ENCODE measurements at regions not wholly inside any gene's neighbourhood (a gene's known extent, or its start where the extent isn't known, plus 50 kb on each side); places are given as distances from the start of the nearest gene placed in this dataset.

DNA sequence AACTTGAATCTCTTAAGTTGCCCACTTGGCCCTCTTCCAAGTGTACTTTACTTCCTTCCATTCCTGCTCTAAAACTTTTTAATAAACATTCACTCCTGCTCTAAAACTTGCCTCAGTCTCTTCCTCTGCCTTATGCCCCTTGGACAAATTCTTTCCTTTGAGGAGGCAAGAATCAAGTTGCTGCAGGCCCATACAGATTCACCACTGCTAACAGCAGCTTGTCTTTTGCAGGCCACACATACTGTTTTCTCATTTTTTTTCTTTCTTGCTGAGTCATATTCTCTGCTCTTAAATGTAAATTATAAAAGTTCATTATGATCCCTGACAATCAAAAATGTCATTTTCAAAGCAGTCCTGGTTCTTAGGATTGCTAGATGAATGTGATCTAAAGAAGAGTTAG lies 1820.8 kb upstream of the FLRT2 start (continued):
- TF ChIP-seq ETV6 (CRISPR knock-in tag; IDR thresholded peaks at IDR 0.05): no peak
- TF ChIP-seq SMAD4 (CRISPR knock-in tag; IDR thresholded peaks at IDR 0.05): no peak
- no peak for TF ChIP-seq ZNF263 (CRISPR knock-in tag; IDR thresholded peaks at IDR 0.05; ENCODE audit: low read depth)

DNA sequence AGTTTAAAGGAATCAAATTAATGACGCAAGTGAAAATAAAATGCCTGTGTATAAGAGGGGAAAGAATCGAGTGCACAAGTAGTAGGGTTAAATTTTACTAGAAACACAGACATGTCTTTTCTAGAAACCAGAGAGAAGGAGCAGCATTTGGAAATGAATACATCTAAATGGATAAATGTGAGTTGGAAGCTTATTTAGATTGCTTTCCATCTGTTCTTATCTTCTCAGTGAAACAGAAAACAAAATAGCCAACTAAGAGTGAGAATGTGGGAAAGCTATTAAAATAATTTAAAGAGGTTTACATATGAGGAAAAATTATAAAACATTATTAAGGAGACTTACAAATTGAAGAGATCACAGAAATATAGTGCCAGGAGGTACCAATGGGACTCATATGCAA lies 1818.9 kb upstream of the FLRT2 start:
- CTCF ChIA-PET: no interaction called here
- peaks cover 6% of the 10 kb centered on the region for H3K36me3 Mint-ChIP-seq
- TF ChIP-seq RELA (CRISPR knock-in tag; IDR thresholded peaks at IDR 0.05; ENCODE audit: borderline replicate concordance) (no peak), ZNF416 (CRISPR knock-in tag; IDR thresholded peaks at IDR 0.05) (no peak), IRF2 (CRISPR knock-in tag; IDR thresholded peaks at IDR 0.05; ENCODE audit: borderline replicate concordance, low read depth) (no peak), ESRRA (CRISPR knock-in tag; IDR thresholded peaks at IDR 0.05; ENCODE audit: borderline replicate concordance) (no peak), ZNF671 (CRISPR knock-in tag; IDR thresholded peaks at IDR 0.05) (no peak), EMX1 (CRISPR knock-in tag; IDR thresholded peaks at IDR 0.05) (no peak), TEAD4 (CRISPR knock-in tag; IDR thresholded peaks at IDR 0.05) (no peak), GRHL2 (CRISPR knock-in tag; IDR thresholded peaks at IDR 0.05; ENCODE audit: insufficient replicate concordance, severe bottlenecking) (no peak), TEAD1 (CRISPR knock-in tag; IDR thresholded peaks at IDR 0.05) (no peak), MYBL2 (CRISPR knock-in tag; IDR thresholded peaks at IDR 0.05) (no peak)
- TF ChIP-seq, protein P1, sequence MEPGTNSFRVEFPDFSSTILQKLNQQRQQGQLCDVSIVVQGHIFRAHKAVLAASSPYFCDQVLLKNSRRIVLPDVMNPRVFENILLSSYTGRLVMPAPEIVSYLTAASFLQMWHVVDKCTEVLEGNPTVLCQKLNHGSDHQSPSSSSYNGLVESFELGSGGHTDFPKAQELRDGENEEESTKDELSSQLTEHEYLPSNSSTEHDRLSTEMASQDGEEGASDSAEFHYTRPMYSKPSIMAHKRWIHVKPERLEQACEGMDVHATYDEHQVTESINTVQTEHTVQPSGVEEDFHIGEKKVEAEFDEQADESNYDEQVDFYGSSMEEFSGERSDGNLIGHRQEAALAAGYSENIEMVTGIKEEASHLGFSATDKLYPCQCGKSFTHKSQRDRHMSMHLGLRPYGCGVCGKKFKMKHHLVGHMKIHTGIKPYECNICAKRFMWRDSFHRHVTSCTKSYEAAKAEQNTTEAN (CRISPR knock-in tag; IDR thresholded peaks at IDR 0.05): no peak
- DNase-seq (ENCODE audit: low spot score): no peak
- H3K4me3 Mint-ChIP-seq: no peak overlapping the region
- H3K27ac Mint-ChIP-seq: no peak overlapping the region
- H3K4me1 Mint-ChIP-seq: peaks cover 17% of the 10 kb centered on the region
- POLR2A ChIA-PET: no interaction called here
- no peaks in the 10 kb centered on the region for H3K27me3 Mint-ChIP-seq (ENCODE audit: low read depth)
- peaks cover 10% of the 10 kb centered on the region for H3K9me3 Mint-ChIP-seq
- ATAC-seq: no peak

DNA sequence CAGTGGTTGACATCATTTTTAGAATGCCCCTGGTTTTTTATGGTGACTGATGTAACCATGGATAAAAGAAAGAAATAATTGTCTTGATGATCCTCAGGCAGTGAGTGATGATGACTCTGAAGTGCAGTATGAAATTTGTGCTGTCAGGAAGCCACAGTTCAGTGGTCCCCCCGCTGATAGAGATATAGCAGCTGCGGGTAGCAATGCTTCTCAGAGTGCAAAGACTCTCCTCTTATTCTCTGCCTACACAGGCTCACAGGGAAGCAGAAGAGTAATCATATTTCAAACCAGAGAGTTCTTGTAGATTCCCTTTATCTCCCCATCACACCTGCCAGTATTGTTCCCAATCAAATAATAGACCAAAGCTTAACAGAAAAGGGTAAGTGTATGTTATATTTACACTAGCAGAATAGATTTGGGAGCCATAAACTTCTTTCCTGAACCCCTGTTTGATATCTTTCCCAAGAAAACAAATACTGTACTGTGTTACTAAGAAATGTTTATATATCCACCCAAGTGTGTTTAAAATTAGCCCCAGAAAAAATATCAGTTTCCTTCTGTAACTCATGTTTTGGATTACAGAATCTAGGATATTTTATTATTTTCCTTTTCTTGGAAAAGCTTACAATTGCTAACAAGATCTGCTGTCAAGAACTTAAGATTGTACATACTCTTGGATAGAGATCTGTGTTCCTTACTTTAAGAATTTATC lies 1817.4 kb upstream of the FLRT2 start:
- Mint-ChIP-seq H3K4me1 (peaks cover 3% of the 10 kb centered on the region), H3K27me3 (ENCODE audit: low read depth) (no peaks in the 10 kb centered on the region), H3K27ac (no peak overlapping the region), H3K9me3 (peaks cover 10% of the 10 kb centered on the region), H3K36me3 (peaks cover 6% of the 10 kb centered on the region), H3K4me3 (no peak overlapping the region)
- POLR2A ChIA-PET: no interaction called here
- ATAC-seq (no peak), DNase-seq (ENCODE audit: low spot score) (no peak)
- CTCF ChIA-PET: no interaction called here
- TF ChIP-seq MYBL2 (CRISPR knock-in tag; IDR thresholded peaks at IDR 0.05) (no peak), HMGA2 (CRISPR knock-in tag; IDR thresholded peaks at IDR 0.05) (no peak), ZNF317 (CRISPR knock-in tag; IDR thresholded peaks at IDR 0.05; ENCODE audit: borderline replicate concordance, low read depth) (no peak), CREM (CRISPR knock-in tag; IDR thresholded peaks at IDR 0.05) (no peak), ZNF396 (CRISPR knock-in tag; IDR thresholded peaks at IDR 0.05; ENCODE audit: borderline replicate concordance) (no peak), FOXJ3 (CRISPR knock-in tag; IDR thresholded peaks at IDR 0.05; ENCODE audit: borderline replicate concordance) (no peak), PRRX2 (CRISPR knock-in tag; IDR thresholded peaks at IDR 0.05) (no peak), CREB1 (CRISPR knock-in tag; IDR thresholded peaks at IDR 0.05) (no peak), NR1H2 (CRISPR knock-in tag; IDR thresholded peaks at IDR 0.05) (no peak), GTF2I (CRISPR knock-in tag; conservative IDR thresholded peaks at IDR 0.05) (no peak)
- TF ChIP-seq, protein P2, sequence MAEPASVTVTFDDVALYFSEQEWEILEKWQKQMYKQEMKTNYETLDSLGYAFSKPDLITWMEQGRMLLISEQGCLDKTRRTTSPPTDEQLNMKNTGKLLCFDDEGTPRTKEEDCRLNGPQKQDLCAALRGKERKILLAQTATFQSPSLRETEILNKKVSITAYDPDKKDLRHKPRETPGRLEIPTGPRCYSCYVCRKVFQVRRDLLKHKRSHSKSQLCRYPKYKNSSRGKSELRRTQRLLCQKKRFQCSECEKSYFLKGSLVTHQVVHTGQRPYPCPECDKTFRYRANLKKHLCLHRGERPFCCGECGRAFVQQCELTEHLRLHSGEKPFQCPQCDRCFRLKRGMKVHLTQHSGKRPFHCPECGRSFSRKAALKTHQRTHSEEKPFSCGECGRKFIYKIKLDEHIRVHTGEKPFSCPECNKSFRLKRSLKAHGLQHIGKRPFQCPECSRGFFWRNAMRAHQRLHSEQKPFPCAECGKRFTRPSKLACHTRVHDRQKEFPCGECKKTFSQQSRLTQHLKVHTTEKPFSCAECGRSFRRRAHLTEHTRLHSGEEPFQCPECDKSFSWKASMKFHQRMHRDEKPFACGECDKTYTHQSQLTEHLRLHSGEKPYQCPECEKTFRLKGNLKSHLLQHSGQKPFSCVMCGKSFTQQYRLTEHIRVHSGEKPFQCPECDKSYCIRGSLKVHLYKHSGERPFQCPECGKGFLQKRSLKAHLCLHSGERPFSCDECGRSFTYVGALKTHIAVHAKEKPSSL (CRISPR knock-in tag; conservative IDR thresholded peaks at IDR 0.05): no peak
- TF ChIP-seq, protein P3, sequence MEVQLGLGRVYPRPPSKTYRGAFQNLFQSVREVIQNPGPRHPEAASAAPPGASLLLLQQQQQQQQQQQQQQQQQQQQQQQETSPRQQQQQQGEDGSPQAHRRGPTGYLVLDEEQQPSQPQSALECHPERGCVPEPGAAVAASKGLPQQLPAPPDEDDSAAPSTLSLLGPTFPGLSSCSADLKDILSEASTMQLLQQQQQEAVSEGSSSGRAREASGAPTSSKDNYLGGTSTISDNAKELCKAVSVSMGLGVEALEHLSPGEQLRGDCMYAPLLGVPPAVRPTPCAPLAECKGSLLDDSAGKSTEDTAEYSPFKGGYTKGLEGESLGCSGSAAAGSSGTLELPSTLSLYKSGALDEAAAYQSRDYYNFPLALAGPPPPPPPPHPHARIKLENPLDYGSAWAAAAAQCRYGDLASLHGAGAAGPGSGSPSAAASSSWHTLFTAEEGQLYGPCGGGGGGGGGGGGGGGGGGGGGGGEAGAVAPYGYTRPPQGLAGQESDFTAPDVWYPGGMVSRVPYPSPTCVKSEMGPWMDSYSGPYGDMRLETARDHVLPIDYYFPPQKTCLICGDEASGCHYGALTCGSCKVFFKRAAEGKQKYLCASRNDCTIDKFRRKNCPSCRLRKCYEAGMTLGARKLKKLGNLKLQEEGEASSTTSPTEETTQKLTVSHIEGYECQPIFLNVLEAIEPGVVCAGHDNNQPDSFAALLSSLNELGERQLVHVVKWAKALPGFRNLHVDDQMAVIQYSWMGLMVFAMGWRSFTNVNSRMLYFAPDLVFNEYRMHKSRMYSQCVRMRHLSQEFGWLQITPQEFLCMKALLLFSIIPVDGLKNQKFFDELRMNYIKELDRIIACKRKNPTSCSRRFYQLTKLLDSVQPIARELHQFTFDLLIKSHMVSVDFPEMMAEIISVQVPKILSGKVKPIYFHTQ (CRISPR knock-in tag; IDR thresholded peaks at IDR 0.05): no peak
- TF ChIP-seq, protein P4, sequence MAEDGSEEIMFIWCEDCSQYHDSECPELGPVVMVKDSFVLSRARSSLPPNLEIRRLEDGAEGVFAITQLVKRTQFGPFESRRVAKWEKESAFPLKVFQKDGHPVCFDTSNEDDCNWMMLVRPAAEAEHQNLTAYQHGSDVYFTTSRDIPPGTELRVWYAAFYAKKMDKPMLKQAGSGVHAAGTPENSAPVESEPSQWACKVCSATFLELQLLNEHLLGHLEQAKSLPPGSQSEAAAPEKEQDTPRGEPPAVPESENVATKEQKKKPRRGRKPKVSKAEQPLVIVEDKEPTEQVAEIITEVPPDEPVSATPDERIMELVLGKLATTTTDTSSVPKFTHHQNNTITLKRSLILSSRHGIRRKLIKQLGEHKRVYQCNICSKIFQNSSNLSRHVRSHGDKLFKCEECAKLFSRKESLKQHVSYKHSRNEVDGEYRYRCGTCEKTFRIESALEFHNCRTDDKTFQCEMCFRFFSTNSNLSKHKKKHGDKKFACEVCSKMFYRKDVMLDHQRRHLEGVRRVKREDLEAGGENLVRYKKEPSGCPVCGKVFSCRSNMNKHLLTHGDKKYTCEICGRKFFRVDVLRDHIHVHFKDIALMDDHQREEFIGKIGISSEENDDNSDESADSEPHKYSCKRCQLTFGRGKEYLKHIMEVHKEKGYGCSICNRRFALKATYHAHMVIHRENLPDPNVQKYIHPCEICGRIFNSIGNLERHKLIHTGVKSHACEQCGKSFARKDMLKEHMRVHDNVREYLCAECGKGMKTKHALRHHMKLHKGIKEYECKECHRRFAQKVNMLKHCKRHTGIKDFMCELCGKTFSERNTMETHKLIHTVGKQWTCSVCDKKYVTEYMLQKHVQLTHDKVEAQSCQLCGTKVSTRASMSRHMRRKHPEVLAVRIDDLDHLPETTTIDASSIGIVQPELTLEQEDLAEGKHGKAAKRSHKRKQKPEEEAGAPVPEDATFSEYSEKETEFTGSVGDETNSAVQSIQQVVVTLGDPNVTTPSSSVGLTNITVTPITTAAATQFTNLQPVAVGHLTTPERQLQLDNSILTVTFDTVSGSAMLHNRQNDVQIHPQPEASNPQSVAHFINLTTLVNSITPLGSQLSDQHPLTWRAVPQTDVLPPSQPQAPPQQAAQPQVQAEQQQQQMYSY (CRISPR knock-in tag; IDR thresholded peaks at IDR 0.05): no peak

Measured in WTC11 (cell line).